Activated naive CD4-positive, alpha-beta T cell treated with anti-CD3 and anti-CD28 coated beads for 36 hours (primary cell): ENCODE measurements at regions not wholly inside any gene's neighbourhood (a gene's known extent, or its start where the extent isn't known, plus 50 kb on each side); places are given as distances from the start of the nearest gene placed in this dataset.

ENCODE experiments used
- CTCF ChIA-PET: fragments of 350-600 bp; sonication (Branson Sonifier 250); formaldehyde crosslinking; loops from one replicate; lab custom pipeline; 2021; ENCODE audit warnings: antibody characterized with exemption; lab: Charles Lee
- DNase-seq: peaks from one replicate; pipeline ENCODE4 v3.0.0-alpha.2; 2020
- H3K27ac Mint-ChIP-seq: one replicate; pipeline ENCODE4 v1.8.0; 2021; ENCODE audit warnings: mild to moderate bottlenecking, mixed read lengths
- H3K27me3 Mint-ChIP-seq: one replicate; pipeline ENCODE4 v1.8.0; 2021; ENCODE audit warnings: low read depth, mixed read lengths
- H3K36me3 Mint-ChIP-seq: one replicate; pipeline ENCODE4 v1.8.0; 2021; ENCODE audit warnings: low read depth, mixed read lengths
- H3K4me1 Mint-ChIP-seq: one replicate; pipeline ENCODE4 v1.8.0; 2021; ENCODE audit warnings: low read depth, mixed read lengths
- H3K4me3 Mint-ChIP-seq: one replicate; pipeline ENCODE4 v1.8.0; 2021; ENCODE audit warnings: mild to moderate bottlenecking, moderate library complexity, mixed read lengths
- H3K9me3 Mint-ChIP-seq: one replicate; pipeline ENCODE4 v1.8.0; 2021; ENCODE audit warnings: mixed read lengths
- intact Hi-C: fragments of 100-400 bp; cut with micrococcal nuclease; formaldehyde crosslinking; loops from one replicate; pipeline ENCODE4 v1.15.1; 2023

- H3K27ac Mint-ChIP-seq: no peak overlapping the region
- DNase-seq: no peak
- no peaks in the 10 kb centered on the region for H3K36me3 Mint-ChIP-seq
- H3K4me3 Mint-ChIP-seq: no peak overlapping the region
- intact Hi-C loops: no loop called here
- CTCF ChIA-PET: no interaction called here
- no peaks in the 10 kb centered on the region for H3K9me3 Mint-ChIP-seq
- H3K4me1 Mint-ChIP-seq: no peaks in the 10 kb centered on the region
- peaks cover 9% of the 10 kb centered on the region for H3K27me3 Mint-ChIP-seq
These were observed 63.9 kb upstream of the SLC10A2 start for GRCh38 chr13:103130146-103130545.
